ENCODE measurements at regions not wholly inside any gene's neighbourhood (a gene's known extent, or its start where the extent isn't known, plus 50 kb on each side); places are given as distances from the start of the nearest gene placed in this dataset.

DNA sequence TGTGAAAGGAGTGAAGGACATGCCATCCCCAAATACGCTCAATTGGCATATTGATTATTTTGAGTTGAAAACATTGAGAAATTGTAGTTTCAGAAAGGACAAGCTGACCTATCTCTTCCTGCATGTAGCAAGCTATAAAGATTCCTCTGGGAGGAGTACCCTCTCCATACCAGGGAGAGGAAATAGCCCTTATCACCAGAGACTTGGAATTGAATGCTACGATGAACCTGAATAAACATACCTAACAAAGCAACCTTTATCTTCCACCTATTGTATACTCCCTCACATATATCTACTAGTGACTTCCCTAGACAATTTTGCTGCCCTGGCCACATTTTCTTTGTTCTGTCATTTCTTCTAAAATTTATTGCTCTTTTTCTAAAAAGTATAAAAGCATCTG, 150.2 kb upstream of the EEPD1 start:
- H3K36me3 ChIP-seq = no peaks in the 10 kb centered on the region
- no peaks in the 10 kb centered on the region for H3K4me1 ChIP-seq
- ATAC-seq (no peak), DNase-seq (no peak)
- H3K9me3 ChIP-seq = no peaks in the 10 kb centered on the region
- WGBS (ENCODE audit: insufficient coverage, low coverage, low lambda C conversion rate, missing lambda C conversion rate) = 47% methylated on average over 2 of the region's 2 CpGs
- intact Hi-C loops (cut with DNase I) = no loop called here
- no peak overlapping the region for H3K27ac ChIP-seq
- TF ChIP-seq, protein P1, sequence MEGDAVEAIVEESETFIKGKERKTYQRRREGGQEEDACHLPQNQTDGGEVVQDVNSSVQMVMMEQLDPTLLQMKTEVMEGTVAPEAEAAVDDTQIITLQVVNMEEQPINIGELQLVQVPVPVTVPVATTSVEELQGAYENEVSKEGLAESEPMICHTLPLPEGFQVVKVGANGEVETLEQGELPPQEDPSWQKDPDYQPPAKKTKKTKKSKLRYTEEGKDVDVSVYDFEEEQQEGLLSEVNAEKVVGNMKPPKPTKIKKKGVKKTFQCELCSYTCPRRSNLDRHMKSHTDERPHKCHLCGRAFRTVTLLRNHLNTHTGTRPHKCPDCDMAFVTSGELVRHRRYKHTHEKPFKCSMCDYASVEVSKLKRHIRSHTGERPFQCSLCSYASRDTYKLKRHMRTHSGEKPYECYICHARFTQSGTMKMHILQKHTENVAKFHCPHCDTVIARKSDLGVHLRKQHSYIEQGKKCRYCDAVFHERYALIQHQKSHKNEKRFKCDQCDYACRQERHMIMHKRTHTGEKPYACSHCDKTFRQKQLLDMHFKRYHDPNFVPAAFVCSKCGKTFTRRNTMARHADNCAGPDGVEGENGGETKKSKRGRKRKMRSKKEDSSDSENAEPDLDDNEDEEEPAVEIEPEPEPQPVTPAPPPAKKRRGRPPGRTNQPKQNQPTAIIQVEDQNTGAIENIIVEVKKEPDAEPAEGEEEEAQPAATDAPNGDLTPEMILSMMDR (IDR thresholded peaks at IDR 0.05) = no peak
- no peak for TF ChIP-seq POLR2A (IDR thresholded peaks at IDR 0.05)
- H3K4me3 ChIP-seq = no peak overlapping the region
- no peaks in the 10 kb centered on the region for H3K27me3 ChIP-seq

DNA sequence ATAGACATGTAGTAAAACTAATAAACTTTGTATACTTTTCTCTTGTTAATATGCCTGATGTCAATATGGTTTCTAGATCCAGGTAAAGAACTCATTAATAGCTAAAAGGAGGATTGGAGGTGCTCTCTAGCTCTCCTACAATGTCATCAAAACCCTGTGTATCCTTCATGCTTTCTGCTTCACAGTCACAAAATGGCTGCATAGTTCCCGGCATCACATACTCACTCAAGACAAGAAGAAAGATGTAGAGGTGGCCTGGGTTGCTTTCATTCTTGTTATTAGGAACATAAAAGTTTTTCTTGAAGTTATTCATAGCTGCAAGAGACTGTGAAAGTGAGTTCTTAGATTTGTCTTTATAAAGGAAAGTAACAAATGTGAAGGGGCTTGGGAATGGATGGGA, 149.7 kb upstream of the EEPD1 start:
- H3K27ac ChIP-seq = no peak overlapping the region
- no peaks in the 10 kb centered on the region for H3K36me3 ChIP-seq
- ATAC-seq (no peak), DNase-seq (no peak)
- TF ChIP-seq POLR2A (IDR thresholded peaks at IDR 0.05) = no peak
- TF ChIP-seq, protein P1 (IDR thresholded peaks at IDR 0.05) = no peak
- intact Hi-C loops (cut with DNase I) = no loop called here
- H3K4me1 ChIP-seq = no peaks in the 10 kb centered on the region
- H3K27me3 ChIP-seq = no peaks in the 10 kb centered on the region
- no peaks in the 10 kb centered on the region for H3K9me3 ChIP-seq
- H3K4me3 ChIP-seq = no peak overlapping the region
- WGBS (ENCODE audit: insufficient coverage, low coverage, low lambda C conversion rate, missing lambda C conversion rate) = 100% methylated on average over 1 of the region's 1 CpG

DNA sequence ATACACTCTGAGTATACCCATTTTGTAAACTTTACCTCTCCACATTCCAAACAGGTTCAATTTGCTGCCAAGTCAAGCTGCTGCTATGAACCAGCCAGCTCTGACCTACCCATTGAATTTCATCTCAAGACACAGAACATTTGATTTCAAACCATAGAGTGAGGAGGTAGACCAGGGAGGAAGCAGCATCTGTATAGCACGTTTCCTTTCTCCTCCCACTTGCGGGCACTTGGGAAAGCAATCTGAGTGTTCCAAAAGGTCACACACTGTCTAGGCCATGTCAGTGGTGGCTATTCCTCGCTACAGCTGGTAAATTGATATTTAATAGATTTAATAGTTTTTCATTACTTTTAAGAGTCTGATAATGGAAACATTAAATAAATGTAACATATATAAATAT, 147.8 kb upstream of the EEPD1 start:
- H3K27me3 ChIP-seq = no peaks in the 10 kb centered on the region
- intact Hi-C loops (cut with DNase I) = no loop called here
- H3K36me3 ChIP-seq = no peaks in the 10 kb centered on the region
- no peak overlapping the region for H3K27ac ChIP-seq
- no peaks in the 10 kb centered on the region for H3K4me1 ChIP-seq
- no peaks in the 10 kb centered on the region for H3K9me3 ChIP-seq
- TF ChIP-seq, protein P1 (IDR thresholded peaks at IDR 0.05) = no peak
- no peak for TF ChIP-seq POLR2A (IDR thresholded peaks at IDR 0.05)
- ATAC-seq = no peak
- H3K4me3 ChIP-seq = no peak overlapping the region
- DNase-seq = no peak
- WGBS (ENCODE audit: insufficient coverage, low coverage, low lambda C conversion rate, missing lambda C conversion rate) = 74% methylated on average over 3 of the region's 3 CpGs

DNA sequence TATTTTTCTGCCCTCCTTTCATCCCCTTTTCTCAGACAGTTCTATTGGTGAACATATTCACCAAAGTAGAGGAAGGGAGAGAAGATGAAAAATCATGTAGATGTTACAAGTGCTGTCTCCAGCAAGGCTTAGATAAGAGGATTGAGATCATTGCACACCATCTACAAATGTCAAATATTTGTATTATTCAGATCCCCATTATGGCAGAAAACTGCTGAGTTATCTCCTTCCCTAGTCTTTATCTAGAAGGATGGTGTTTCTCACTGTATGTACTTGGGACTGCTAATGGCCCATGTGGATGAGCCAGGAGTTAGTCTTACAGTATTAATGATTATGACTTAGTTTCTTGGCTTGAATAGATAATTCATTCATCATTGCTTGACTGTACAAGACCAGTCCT, 147.2 kb upstream of the EEPD1 start:
- ATAC-seq (no peak), DNase-seq (no peak)
- no peak for TF ChIP-seq POLR2A (IDR thresholded peaks at IDR 0.05)
- TF ChIP-seq, protein P1 (IDR thresholded peaks at IDR 0.05) = no peak
- Histone ChIP-seq H3K27me3 (no peaks in the 10 kb centered on the region), H3K9me3 (no peaks in the 10 kb centered on the region), H3K27ac (no peak overlapping the region), H3K36me3 (no peaks in the 10 kb centered on the region), H3K4me1 (no peaks in the 10 kb centered on the region), H3K4me3 (no peak overlapping the region)
- intact Hi-C loops (cut with DNase I) = no loop called here

DNA sequence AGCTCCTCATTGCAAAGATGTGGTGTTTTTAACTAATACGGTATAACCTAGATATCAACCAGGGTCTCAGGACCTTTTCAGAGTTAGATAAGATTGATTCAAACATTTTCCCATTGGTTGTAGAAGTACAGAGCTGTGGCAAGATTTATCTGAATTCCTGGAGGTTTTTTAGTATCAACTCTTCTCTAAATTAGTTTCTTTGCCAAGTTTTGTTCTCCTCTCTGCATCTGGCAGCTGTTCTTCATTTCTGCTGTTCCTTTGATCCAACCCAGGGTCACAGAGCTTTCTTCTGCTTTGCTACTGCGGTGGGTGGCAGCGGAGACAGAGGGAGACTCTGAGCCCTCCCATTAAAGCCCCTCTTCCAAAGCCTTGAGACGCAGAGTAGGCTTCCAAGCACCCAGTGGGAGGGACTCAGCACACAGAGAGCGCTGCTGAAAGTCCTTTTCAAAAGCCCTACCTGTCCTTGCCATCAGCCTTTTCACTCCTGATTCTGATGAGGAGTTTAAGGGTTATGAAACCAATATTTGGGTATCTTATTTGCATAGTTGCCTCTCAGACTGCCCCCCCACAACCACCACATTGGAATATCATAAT, 146.3 kb upstream of the EEPD1 start:
- ATAC-seq (no peak), DNase-seq (no peak)
- Histone ChIP-seq H3K27me3 (no peaks in the 10 kb centered on the region), H3K4me3 (no peak overlapping the region), H3K9me3 (no peaks in the 10 kb centered on the region), H3K27ac (no peak overlapping the region), H3K4me1 (no peaks in the 10 kb centered on the region), H3K36me3 (no peaks in the 10 kb centered on the region)
- WGBS (ENCODE audit: insufficient coverage, low coverage, low lambda C conversion rate, missing lambda C conversion rate) = 78% methylated on average over 2 of the region's 5 CpGs
- TF ChIP-seq, protein P1 (IDR thresholded peaks at IDR 0.05) = no peak
- intact Hi-C loops (cut with DNase I) = no loop called here
